NCI-H2081 (cell line): ENCODE measurements at regions not wholly inside any gene's neighbourhood (a gene's known extent, or its start where the extent isn't known, plus 50 kb on each side); places are given as distances from the start of the nearest gene placed in this dataset.

Source experiments
- DNase-seq, 2 experiments: peaks; one replicate each; lab custom pipeline; 2025; lab: John Stamatoyannopoulos, UW

DNA sequence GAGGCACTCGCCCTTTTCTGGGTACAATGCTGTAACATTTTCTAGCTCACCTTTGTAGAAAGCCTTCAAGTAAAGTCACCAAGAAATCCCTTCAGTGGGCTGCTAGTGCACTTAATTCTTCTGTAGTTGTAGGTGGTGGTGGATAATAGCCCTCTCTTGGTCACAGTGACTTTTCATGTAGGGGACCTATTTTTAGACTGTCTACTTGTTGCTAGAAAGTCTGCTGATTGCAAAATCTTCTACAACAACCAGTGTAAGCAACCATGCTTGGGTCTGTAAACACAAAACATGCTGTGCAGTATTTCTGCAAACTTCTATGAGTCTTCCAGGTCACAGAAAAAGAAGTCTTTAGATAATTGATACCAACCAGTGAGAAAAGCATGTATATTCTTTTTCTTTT lies 55.6 kb downstream of the PBDC1 start:
- no peak for DNase-seq

DNA sequence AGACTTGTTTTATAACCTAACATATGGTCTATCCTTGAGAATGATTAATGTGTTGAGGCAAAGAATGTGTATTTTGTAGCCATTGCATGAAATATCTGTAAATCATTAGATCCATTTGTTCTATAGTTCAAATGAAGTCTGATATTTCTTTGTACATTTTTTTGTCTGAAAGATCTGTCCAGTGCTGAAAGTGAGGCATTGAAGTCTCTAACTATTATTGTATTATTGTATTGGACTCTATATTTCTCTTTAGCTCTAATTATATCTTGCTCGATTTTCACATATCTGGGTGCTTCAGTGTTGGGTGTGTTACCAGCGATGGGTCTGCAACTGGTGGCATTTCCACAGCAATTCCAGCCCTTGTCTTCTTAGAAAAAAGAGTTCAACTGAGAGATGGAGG lies 76.0 kb downstream of the PBDC1 start:
- no peak for DNase-seq

DNA sequence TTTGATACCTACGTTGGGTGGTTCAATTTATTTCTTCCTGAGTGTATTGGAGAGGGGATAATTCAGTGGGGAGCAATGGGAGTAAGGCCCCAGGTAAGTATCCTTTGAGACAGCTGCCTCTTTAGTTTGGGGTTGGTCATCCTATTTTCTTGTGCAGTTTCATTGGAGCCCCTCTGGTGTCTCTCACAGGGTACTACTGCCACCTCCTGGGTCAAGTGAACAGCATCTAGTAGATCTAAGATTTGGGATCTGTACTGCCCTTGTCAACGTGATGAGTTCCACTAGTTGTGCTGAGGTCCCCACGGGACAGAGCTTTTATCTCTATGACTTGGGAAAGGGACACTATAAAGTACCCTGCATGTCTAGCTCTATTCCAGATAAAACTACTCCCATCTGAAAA lies 80.6 kb downstream of the PBDC1 start:
- DNase-seq = peak; percentile 1 to 32

DNA sequence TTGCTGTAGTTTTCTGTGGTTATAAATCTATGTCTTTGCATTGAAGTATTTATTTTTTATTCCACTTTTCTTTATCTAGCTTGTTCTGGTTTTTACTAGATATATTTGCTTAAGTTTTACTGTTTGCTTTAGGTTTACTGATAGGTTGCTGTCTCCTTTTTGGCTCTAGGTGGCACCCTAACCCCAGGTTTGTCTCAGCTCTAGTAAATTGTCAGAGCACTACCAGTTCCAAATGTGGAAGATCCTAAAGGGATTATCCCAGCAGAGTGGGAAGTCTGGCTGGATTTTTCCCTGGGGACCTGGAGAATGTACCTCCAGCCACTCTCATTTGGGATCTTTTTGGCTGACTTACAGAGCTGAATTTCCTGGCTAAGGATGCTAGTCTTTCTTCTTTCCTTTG lies 106.1 kb downstream of the PBDC1 start:
- DNase-seq = peak; percentile 21 to 51
